GM18505 (cell line): ENCODE measurements at regions not wholly inside any gene's neighbourhood (a gene's known extent, or its start where the extent isn't known, plus 50 kb on each side); places are given as distances from the start of the nearest gene placed in this dataset.
"Not testable (repeated sequence)": the region's sequence is repeated elsewhere in the genome, so short reads cannot be mapped to it uniquely, and the experiment has no call there.

Source experiments
- ATAC-seq: cut with Tn5 transposase; IDR thresholded peaks from one replicate; pipeline ENCODE4 v1.9.1; 2021; ENCODE audit not compliant: unreplicated experiment
- POLR2A ChIP-seq: IDR thresholded peaks from 4 replicates; pipeline ENCODE4 v1.6.1; 2011; ENCODE audit warnings: borderline replicate concordance; ENCODE audit not compliant: insufficient read depth, insufficient read length; ENCODE audit errors: extremely low read depth

DNA sequence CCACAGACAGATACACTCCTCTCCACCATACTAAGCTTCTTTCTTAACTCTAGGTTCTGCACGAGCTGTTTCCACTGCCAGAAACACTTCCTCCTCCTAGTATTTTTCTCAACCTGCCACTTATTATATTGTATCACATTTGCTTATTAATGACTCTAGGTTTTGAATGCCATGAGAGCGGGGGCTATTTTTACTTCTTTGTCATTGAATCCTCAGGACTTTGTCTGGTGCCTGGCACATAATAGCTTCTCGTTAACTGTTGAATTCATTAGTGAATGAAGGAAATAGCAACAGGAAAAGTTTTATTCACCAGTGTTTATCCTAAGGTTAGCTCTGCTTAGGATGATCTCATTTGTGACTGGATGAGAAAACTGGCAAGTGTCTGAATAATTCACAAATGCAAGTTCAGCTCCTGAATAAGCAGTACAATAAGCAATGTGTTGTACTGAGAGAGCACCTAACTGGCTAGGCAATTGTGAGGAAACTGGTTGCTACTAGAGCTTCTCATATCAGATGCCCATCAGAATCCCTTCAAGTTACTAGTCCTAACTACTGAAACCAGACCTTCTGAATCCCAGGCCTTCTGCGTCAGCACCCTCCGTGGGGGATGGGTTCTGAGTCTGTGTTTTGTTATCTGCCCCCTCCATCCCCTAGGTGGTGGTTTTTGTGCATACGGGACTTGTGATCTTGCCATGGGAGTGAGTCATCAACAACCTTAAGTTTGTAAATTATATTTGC is 92.7 kb downstream of the LSMEM1 start:
- no peak for TF ChIP-seq POLR2A
- no peak for ATAC-seq

DNA sequence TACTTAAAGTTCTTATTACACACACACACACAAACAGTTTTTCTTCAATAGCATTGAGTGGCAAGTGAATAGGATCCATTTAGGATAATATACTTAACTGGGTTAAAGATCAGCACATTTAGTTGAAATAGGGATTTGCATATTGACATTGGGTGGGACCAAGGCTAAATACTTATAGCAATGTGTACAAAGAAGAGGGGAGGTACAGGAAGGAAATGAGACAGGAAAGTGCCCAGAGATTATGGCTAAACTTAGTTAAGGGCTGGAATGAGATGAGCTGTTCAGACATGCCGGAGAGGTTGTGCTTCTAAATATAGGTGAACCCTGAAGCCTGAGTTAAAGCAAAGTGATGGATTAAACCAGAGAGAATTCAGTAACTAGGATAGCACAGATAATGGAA is 95.1 kb downstream of the LSMEM1 start:
- ATAC-seq, result no peak
- TF ChIP-seq POLR2A, result no peak

DNA sequence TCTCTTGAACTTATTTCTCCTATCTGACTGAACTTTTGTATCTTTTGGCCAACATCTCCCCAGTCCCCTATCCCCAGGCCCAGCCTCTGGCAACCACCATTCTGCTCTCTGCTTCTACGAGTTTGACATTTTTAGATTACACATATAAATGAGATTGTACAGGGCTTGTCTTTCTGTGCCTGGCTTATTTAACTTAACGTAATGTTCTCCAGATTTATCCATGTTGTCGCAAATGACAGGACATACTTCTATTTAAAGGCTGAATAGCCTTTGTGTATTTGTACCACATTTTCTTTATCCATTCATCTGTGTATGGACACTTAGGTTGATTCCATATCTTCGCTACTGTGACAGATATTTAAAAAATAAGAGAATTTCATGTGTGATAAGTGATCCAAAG is 98.6 kb downstream of the LSMEM1 start:
- no peak for TF ChIP-seq POLR2A
- ATAC-seq, result no peak

DNA sequence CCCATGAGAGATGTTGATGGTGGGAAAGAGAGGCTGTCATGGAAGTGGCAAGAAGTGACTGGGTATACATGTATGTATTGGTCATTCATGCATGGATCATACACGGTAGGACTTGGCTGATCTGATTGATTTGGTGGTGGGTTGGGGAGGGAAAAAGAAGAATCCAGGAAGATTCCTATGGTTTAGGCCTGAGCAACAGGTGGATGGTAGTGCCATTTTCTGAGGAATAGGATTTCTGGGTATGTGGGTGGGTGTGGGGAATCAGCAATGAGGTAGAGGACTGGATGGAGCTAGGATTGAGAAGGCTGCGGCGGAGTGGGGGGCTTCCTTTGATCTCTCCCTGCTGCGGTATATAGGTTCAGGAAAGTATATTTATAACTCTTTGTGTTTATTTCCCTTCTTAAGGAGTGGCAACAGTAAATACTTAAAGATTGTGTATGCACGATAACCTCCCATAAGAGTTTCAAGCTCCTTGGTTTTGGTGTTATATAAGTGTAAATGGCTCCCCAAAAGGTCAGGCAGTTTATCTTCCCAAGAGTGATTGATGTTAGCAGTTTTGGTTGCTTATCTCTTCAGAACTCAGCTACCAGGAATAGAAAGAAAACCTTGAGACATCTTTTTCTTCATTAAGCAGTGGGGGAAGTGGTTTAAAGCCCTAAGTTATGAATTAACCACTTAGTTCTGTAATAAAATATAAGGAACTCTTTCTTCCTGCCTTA is 100.1 kb downstream of the LSMEM1 start:
- no peak for TF ChIP-seq POLR2A
- ATAC-seq, result no peak

DNA sequence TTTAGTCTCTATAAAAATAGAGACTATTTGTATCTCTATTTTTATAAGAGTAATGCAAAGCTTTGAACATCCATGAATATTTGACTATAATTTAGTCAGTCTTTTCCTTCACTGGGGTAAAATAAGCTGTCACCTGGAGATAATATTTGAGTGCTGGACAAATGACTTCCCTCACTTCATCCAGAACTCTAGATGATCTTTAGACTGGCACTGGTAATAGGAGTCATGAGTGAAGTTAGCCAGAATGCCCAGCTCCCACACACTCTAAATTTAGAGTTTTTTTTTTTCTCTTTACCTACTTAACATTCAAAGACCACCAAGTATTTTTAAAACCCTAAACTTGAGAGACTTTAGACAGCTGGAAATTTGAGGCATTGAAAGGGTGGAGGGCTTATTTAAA is 100.7 kb downstream of the LSMEM1 start:
- no peak for TF ChIP-seq POLR2A
- ATAC-seq, result no peak

DNA sequence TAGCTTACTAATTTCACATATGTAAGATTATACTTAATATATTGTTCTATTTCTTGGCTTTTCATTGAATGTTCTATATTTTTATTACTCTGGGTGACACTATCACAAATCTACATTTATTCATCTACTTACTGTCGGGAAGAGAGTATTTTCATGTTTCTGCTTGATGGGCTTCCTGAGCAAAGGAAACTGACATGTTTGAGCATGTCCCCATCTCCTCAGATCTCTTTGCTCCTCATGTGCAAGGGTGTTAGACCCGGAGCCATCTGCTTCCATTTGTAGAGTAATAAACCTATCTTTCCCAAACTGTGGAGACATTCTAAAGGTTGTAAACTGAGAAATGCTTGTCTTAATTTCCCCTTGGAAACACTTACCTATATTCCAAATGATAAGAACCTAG is 103.5 kb downstream of the LSMEM1 start:
- ATAC-seq, result no peak
- no peak for TF ChIP-seq POLR2A

DNA sequence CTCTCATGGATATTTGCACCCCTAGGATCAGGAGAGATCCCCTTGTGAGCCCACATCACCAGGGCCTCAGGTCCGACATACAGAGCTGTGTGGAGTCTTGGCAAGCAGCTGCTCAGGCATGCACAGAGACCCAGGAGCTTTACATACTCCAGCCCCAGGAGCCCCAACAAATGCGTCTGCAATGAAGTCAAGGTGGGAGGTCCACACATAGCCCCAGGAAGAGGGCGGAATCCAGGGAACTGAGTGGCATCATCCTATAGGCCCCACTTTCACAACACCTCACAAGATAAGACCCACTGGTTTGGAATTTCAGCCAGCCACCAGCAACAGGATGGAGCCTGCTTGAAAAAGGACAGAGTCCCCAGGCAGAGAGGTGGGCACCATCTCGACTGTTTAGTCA is 106.7 kb downstream of the LSMEM1 start:
- no peak for TF ChIP-seq POLR2A
- ATAC-seq, result no peak

DNA sequence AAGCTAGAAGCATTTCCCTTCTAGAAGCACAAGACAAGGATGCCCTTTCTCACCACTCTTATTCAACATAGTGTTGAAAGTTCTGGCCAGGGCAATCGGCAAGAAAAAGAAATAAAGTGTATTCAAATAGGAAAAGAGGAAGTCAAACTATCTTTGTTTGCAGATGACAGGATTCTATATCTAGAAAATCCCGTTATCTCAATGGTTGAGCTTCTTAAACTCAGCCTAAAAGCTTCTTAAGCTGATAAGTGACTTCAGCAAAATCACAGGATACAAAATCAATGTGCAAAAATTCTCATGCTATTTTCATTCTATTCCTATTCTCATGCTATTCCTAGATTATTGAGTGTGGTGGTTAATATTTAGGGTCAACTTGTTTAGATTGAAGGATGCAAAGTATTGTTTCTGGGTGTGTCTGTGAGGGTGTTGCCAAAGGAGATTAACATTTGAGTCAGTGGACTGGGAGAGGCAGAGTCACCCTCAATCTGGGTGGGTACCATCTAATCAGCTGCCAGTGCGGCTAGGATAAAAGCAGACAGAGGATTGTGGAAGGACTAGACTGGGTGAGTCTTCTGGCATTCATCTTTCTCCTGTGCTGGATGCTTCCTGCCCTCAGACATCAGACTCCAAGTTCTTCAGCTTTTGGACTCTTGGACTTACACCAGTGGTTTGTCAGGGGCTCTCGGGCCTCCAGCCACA is 111.9 kb downstream of the LSMEM1 start:
- not testable (repeated sequence) for ATAC-seq

DNA sequence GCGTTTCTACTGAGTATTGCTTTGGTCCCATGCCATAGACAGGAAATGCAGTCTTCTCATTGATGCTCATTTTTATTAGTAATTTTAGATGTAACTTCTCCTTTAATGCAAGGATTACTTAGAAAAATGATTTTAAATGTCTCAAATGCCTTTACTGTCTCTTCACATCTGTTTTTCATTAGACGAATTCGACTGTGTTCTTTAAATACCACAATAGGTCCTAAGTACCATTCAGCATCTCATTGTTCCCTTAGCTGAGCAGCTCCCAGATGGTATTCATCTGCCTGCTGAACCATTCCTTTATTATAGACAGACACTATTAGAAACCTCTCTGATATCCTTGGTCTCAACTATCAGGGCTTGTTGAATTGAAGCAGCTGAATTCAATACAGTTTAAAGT is 113.6 kb downstream of the LSMEM1 start:
- TF ChIP-seq POLR2A, result no peak

DNA sequence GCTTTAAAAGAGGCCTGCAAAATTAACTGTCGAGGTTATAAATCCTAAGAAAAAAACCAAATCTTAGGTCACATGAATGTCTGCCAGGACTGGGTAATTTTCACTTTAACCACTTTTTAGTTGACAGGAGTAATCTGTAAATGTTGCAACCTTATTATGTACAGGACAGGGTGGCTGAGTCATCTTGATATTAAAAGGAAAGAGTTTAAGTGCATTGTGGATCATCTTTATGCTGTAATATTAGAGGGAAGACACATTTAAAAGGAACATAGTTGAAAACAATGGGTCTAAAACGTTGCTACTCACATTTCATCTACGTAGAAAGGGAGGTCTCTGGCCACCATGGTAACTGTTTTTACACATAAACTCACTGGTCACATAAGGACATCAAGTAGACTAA is 115.5 kb downstream of the LSMEM1 start:
- no peak for TF ChIP-seq POLR2A
- ATAC-seq, result no peak

More for the DNA sequence above, 113.6 kb downstream of the LSMEM1 start:
- no peak for ATAC-seq

DNA sequence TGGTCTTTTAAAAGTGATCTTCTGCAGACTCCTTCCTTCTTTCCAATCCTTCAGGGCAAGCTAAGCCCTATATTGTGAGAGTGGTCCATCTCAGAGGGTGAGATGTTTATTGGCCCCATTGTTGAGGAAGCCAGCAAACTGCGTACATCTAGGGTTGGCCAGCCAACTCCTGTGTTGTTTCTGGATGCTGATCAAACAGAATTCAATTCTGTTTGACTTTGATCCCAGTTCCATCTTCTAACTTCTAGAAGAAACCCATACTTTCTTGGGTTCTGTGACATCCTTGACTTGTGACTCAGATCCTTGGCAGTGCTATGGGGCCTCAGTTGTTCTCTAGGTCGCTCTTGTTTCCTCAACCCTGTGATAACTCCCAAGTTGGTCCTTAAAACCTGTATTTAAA is 116.2 kb downstream of the LSMEM1 start:
- no peak for TF ChIP-seq POLR2A
- no peak for ATAC-seq

DNA sequence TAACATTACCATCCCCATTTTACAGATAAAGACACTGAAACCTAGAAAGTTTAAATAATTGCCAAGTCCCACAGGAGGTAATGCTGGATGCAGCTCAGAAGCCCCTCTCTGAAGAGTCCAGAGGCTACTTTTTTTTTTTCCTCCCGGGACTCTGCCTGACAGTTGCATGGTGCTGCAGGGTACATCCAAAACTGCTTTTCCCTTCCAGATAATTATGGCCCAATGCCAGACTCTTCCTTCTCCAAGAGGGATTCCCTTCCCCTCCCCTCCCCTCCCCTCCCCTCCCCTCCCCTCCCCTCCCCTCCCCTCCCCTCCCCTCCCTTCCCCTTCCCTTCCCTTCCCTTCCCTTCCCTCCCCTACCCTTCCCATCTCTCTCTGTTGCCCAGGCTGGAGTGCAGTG is 122.9 kb downstream of the LSMEM1 start:
- no peak for ATAC-seq
- TF ChIP-seq POLR2A, result no peak

DNA sequence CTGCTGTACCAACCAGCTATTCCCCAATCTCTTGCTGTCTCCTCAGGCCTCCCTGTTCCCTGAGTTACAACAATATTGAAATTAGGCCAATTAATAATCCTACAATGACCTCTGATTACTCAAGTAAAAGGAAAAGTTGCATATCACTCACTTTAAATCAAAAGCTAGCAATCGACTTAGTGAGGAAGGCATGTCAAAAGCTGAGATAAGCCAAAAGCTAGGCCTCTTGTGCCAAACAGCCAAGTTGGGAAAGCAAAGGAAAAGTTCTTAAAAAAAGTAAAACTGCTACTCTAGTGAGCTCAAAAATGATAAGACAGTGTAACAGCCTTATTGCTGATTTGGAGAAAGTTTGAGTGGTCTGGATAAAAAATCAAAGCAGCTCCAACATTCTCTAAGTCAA is 129.8 kb downstream of the LSMEM1 start:
- ATAC-seq, result no peak

DNA sequence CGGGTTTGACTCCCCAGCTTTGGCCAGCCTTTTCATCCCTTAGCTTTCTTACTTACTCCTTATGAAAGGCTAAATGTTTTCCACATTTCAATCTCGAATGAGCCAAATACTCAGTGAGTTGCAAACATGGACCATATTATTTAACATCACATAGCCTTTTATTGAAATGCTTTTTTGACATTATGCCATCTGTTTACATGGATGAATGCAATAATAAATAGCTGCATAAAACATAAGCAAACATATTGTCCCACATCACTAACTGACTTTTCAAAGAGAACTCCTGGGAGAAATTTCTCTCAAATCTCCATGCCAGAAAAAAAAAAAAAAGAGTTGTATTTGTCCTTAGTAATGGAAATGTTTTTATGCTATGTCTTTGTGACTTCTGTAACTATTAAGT is 134.9 kb downstream of the LSMEM1 start:
- no peak for ATAC-seq
- TF ChIP-seq POLR2A, result no peak

More for the DNA sequence above, 129.8 kb downstream of the LSMEM1 start:
- no peak for TF ChIP-seq POLR2A
